ENCODE measurements at regions not wholly inside any gene's neighbourhood (a gene's known extent, or its start where the extent isn't known, plus 50 kb on each side); places are given as distances from the start of the nearest gene placed in this dataset.
"Not testable (repeated sequence)": the region's sequence is repeated elsewhere in the genome, so short reads cannot be mapped to it uniquely, and the experiment has no call there.

DNA sequence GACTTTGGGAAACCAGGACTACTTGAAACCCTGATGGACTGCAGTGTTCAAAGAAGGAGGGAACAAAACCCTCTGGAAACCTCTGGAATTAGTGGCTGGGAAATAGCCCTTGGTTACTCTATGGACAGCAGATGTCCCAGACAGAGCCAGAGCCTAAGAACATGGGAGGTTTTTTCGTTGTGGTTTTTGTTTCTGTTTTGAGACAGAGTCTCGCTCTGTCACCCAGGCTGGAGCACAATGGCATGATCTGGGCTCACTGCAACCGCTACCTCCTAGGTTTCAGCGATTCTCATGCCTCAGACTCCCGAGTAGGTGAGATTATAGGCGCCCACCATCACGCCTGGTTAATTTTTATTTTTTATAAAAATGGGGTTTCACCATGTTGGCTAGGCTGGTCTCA lies 1378.7 kb downstream of the AACS start:
- no peak overlapping the region for H3K4me3 Mint-ChIP-seq (ENCODE audit: low read depth, unreplicated experiment)
- CTCF ChIA-PET = no interaction called here
- H3K27me3 Mint-ChIP-seq (ENCODE audit: unreplicated experiment) = no peaks in the 10 kb centered on the region
- no peaks in the 10 kb centered on the region for H3K36me3 Mint-ChIP-seq (ENCODE audit: insufficient read depth, unreplicated experiment)
- TF ChIP-seq, protein P1, sequence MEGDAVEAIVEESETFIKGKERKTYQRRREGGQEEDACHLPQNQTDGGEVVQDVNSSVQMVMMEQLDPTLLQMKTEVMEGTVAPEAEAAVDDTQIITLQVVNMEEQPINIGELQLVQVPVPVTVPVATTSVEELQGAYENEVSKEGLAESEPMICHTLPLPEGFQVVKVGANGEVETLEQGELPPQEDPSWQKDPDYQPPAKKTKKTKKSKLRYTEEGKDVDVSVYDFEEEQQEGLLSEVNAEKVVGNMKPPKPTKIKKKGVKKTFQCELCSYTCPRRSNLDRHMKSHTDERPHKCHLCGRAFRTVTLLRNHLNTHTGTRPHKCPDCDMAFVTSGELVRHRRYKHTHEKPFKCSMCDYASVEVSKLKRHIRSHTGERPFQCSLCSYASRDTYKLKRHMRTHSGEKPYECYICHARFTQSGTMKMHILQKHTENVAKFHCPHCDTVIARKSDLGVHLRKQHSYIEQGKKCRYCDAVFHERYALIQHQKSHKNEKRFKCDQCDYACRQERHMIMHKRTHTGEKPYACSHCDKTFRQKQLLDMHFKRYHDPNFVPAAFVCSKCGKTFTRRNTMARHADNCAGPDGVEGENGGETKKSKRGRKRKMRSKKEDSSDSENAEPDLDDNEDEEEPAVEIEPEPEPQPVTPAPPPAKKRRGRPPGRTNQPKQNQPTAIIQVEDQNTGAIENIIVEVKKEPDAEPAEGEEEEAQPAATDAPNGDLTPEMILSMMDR (IDR thresholded peaks at IDR 0.05; ENCODE audit: unreplicated experiment) = no peak
- no peak overlapping the region for H3K27ac Mint-ChIP-seq (ENCODE audit: unreplicated experiment)
- DNase-seq = no peak
- intact Hi-C loops (cut with micrococcal nuclease; ENCODE audit: unreplicated experiment) = no loop called here
- no peaks in the 10 kb centered on the region for H3K4me1 Mint-ChIP-seq (ENCODE audit: low read depth, unreplicated experiment)
- H3K9me3 Mint-ChIP-seq (ENCODE audit: low read depth, unreplicated experiment) = peaks cover 3% of the 10 kb centered on the region
- BruUV-seq (replicated peaks) = no TSS peak

- no TSS peak for BruUV-seq (replicated peaks)
- Mint-ChIP-seq H3K27me3 (ENCODE audit: unreplicated experiment) (no peaks in the 10 kb centered on the region), H3K4me3 (ENCODE audit: low read depth, unreplicated experiment) (no peak overlapping the region), H3K4me1 (ENCODE audit: low read depth, unreplicated experiment) (no peaks in the 10 kb centered on the region), H3K27ac (ENCODE audit: unreplicated experiment) (no peak overlapping the region), H3K9me3 (ENCODE audit: low read depth, unreplicated experiment) (peaks cover 3% of the 10 kb centered on the region), H3K36me3 (ENCODE audit: insufficient read depth, unreplicated experiment) (no peaks in the 10 kb centered on the region)
- CTCF ChIA-PET = no interaction called here
- intact Hi-C loops (cut with micrococcal nuclease; ENCODE audit: unreplicated experiment) = no loop called here
- no peak for DNase-seq
- TF ChIP-seq, protein P1 (IDR thresholded peaks at IDR 0.05; ENCODE audit: unreplicated experiment) = no peak
These were observed 1382.1 kb downstream of the AACS start for GRCh38 chr12:126447346-126447745.

- Mint-ChIP-seq H3K4me1 (ENCODE audit: low read depth, unreplicated experiment) (peaks cover 9% of the 10 kb centered on the region), H3K27me3 (ENCODE audit: unreplicated experiment) (no peaks in the 10 kb centered on the region), H3K36me3 (ENCODE audit: insufficient read depth, unreplicated experiment) (no peaks in the 10 kb centered on the region), H3K4me3 (ENCODE audit: low read depth, unreplicated experiment) (no peak overlapping the region), H3K9me3 (ENCODE audit: low read depth, unreplicated experiment) (peaks cover 6% of the 10 kb centered on the region), H3K27ac (ENCODE audit: unreplicated experiment) (no peak overlapping the region)
- TF ChIP-seq, protein P1 (IDR thresholded peaks at IDR 0.05; ENCODE audit: unreplicated experiment) = no peak
- no TSS peak for BruUV-seq (replicated peaks)
- CTCF ChIA-PET = no interaction called here
- no peak for DNase-seq
- intact Hi-C loops (cut with micrococcal nuclease; ENCODE audit: unreplicated experiment) = no loop called here
These were observed 1386.6 kb downstream of the AACS start for GRCh38 chr12:126451809-126452208.

DNA sequence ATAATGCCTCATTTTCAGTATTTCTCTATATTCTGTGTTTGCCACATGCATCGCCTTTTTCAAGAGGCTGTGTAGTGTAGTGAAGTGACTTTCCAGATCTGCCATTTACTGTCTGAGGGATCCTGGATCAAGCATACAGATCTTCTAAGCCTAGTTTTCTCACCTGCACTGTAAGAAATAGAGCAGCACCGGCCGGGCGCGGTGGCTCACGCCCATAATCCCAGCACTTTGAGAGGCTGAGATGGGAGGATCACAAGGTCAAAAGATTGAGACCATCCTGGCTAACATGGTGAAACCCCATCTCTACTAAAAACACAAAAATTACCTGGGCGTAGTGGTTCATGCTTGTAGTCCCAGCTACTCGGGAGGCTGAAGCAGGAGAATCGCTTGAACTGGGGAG lies 1387.5 kb downstream of the AACS start:
- H3K27ac Mint-ChIP-seq (ENCODE audit: unreplicated experiment); CTCF ChIA-PET; H3K36me3 Mint-ChIP-seq (ENCODE audit: insufficient read depth, unreplicated experiment); H3K4me1 Mint-ChIP-seq (ENCODE audit: low read depth, unreplicated experiment); H3K4me3 Mint-ChIP-seq (ENCODE audit: low read depth, unreplicated experiment); DNase-seq; H3K9me3 Mint-ChIP-seq (ENCODE audit: low read depth, unreplicated experiment); BruUV-seq (replicated peaks); H3K27me3 Mint-ChIP-seq (ENCODE audit: unreplicated experiment); intact Hi-C loops (cut with micrococcal nuclease; ENCODE audit: unreplicated experiment): not testable (repeated sequence)

DNA sequence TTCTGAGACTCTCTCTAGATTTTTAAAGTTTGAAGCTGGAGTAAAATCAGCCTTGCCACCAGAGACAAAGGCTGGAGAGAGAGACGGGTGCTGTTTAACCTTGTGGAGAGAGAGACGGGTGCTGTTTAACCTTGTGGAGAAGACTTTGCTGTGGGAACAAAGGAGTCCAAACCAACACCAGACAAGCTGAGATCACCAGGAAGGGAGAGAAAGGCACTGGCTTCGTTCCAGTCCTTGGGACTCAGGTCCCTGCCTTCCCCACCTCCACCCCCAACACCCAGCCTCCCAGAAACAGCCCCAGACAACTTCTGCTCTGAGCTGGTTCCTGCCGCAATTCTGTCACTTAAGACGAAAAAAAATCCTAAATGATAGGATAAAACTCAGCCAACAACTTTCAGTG lies 1389.3 kb downstream of the AACS start:
- peaks cover 16% of the 10 kb centered on the region for H3K27me3 Mint-ChIP-seq (ENCODE audit: unreplicated experiment)
- H3K36me3 Mint-ChIP-seq (ENCODE audit: insufficient read depth, unreplicated experiment) = no peaks in the 10 kb centered on the region
- peaks cover 9% of the 10 kb centered on the region for H3K4me1 Mint-ChIP-seq (ENCODE audit: low read depth, unreplicated experiment)
- no peak for DNase-seq
- peaks cover 6% of the 10 kb centered on the region for H3K9me3 Mint-ChIP-seq (ENCODE audit: low read depth, unreplicated experiment)
- CTCF ChIA-PET = no interaction called here
- no peak overlapping the region for H3K4me3 Mint-ChIP-seq (ENCODE audit: low read depth, unreplicated experiment)
- BruUV-seq (replicated peaks) = no TSS peak
- no peak overlapping the region for H3K27ac Mint-ChIP-seq (ENCODE audit: unreplicated experiment)
- TF ChIP-seq, protein P1 (IDR thresholded peaks at IDR 0.05; ENCODE audit: unreplicated experiment) = no peak
- intact Hi-C loops (cut with micrococcal nuclease; ENCODE audit: unreplicated experiment) = no loop called here
